ENCODE measurements at regions not wholly inside any gene's neighbourhood (a gene's known extent, or its start where the extent isn't known, plus 50 kb on each side); places are given as distances from the start of the nearest gene placed in this dataset.

DNA sequence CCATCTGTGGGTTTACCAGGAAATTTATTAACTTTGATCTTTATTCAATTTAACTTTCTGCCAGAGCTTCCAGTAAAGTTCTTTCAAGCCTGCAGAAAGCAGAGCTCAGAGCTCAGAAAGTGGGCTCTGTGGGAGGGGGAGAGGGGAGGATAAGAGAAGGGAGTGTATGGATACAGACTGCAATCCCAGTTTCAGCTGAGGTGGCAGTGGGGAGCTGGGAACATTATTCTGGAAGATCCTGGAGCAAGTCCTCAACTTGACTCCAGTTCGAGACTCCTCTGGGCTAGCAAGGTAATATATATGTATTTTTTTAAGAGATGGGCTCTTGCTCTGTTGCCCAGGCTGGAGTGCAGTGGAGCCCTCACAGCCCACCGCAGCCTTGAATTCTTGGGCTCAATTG is 108.9 kb upstream of the NABP1 start:
- no peak overlapping the region for H3K27ac ChIP-seq
- no peak for TF ChIP-seq ZFX (IDR thresholded peaks at IDR 0.05; ENCODE audit: borderline replicate concordance)

DNA sequence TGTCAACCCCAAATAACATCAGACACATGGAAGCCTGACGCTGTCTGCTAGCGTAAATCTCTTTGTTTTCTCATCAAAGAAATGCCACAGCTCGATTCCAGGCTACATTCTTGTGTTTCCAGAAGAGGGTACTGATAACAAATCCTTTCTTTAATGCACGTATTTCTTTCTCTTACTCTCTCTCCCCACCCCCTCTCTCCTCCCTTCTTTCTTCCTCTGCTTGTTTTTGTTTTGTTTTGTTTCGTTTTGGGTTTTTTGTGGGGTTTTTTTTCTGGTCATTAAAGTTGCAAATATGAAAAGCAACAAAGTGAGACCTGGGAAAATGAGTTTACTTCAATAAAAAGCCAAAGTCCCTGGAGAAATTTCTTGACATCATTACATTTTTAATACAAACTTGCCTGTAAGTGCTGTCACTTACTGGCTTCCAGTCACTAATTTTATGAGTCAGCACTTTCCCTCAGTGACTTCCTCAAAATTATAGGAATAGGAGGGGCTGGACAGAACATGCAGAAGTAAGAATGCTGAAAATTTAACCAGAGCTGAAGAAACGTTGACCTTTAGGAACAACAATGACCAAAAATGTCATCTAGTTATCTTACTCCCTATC is 106.7 kb upstream of the NABP1 start:
- TF ChIP-seq ZFX (IDR thresholded peaks at IDR 0.05; ENCODE audit: borderline replicate concordance): no peak
- TF ChIP-seq, protein P1, sequence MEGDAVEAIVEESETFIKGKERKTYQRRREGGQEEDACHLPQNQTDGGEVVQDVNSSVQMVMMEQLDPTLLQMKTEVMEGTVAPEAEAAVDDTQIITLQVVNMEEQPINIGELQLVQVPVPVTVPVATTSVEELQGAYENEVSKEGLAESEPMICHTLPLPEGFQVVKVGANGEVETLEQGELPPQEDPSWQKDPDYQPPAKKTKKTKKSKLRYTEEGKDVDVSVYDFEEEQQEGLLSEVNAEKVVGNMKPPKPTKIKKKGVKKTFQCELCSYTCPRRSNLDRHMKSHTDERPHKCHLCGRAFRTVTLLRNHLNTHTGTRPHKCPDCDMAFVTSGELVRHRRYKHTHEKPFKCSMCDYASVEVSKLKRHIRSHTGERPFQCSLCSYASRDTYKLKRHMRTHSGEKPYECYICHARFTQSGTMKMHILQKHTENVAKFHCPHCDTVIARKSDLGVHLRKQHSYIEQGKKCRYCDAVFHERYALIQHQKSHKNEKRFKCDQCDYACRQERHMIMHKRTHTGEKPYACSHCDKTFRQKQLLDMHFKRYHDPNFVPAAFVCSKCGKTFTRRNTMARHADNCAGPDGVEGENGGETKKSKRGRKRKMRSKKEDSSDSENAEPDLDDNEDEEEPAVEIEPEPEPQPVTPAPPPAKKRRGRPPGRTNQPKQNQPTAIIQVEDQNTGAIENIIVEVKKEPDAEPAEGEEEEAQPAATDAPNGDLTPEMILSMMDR (IDR thresholded peaks at IDR 0.05): peak; percentile 24
- no peak overlapping the region for H3K27ac ChIP-seq

DNA sequence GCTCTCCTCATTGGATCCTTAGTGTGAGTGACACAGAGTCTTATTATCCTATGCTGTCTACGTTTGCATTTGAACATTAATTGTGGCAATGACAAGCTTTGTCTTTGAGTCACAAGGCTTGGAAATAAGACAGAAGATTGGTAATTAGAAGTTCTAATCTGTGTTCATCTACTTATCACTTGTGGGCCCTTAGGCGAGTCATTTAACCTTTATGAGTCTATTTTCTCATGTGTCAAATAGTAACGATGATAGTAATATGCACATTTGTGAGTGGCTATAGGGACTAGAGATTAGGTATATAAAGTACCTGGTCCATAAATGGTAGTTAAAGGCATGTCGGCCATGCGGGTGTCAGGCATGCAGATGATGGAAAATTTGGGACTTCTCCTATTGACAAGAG is 105.6 kb upstream of the NABP1 start:
- no peak overlapping the region for H3K27ac ChIP-seq
- no peak for TF ChIP-seq ZFX (IDR thresholded peaks at IDR 0.05; ENCODE audit: borderline replicate concordance)
- TF ChIP-seq, protein P1 (IDR thresholded peaks at IDR 0.05): no peak

DNA sequence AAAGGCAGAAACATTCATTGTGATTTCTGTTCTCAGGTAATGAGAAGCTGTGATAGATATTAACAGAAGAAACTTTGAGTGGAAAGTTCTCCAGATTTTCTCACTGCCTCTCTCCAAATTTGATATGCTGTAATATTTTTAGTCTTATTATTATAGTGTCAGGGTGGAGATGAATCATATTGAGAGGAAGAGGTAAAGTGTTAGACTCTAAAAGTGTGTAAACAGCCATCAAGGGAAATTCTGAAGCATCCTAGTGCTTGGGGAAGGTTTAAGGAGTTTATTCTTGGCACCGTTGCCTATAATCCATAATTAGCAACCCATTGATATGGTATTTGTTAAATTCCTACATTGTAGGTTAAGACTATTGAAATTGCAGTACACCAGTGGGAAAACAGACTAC is 104.7 kb upstream of the NABP1 start:
- TF ChIP-seq, protein P1 (IDR thresholded peaks at IDR 0.05): no peak
- no peak for TF ChIP-seq ZFX (IDR thresholded peaks at IDR 0.05; ENCODE audit: borderline replicate concordance)
- H3K27ac ChIP-seq: no peak overlapping the region

DNA sequence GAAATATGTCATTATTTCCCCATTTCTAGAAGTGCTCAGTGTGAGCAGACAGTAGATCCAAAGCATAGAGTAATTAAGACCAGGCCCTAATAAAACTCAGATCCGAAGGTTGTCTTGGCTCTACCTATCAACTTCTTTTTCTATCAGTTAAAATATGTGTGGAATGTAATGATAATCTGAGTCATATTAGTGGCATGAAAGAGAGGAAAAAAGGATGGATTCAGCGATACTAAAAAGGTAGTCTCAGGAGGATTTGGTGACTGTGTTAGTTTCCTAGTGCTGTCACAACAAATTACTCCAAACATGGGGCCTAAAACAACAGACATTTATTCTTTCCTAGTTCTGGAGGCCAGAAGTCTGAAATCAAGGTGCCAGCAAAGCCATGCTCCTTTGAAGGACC is 103.7 kb upstream of the NABP1 start:
- H3K27ac ChIP-seq: no peak overlapping the region
- no peak for TF ChIP-seq ZFX (IDR thresholded peaks at IDR 0.05; ENCODE audit: borderline replicate concordance)
- TF ChIP-seq, protein P1 (IDR thresholded peaks at IDR 0.05): no peak

DNA sequence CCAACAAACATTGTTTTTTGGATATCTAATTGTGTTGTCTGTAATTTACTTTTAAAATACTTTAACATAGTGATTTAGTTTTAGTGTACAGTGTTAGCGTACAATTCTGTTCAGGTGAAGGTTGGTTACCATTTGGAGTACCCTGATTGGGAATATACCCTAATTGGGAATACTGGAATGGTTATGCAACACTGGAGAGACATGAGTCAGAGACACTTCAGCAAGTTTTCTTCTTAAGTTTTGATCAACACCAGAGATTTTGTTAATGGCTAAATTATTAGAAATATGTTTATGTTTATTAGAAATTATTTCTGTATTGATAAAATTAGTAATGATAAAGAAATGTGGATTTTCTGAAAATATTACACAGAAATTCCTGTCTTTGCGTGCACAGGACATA is 100.3 kb upstream of the NABP1 start:
- no peak overlapping the region for H3K27ac ChIP-seq
- TF ChIP-seq, protein P1 (IDR thresholded peaks at IDR 0.05): no peak
- TF ChIP-seq ZFX (IDR thresholded peaks at IDR 0.05; ENCODE audit: borderline replicate concordance): no peak

DNA sequence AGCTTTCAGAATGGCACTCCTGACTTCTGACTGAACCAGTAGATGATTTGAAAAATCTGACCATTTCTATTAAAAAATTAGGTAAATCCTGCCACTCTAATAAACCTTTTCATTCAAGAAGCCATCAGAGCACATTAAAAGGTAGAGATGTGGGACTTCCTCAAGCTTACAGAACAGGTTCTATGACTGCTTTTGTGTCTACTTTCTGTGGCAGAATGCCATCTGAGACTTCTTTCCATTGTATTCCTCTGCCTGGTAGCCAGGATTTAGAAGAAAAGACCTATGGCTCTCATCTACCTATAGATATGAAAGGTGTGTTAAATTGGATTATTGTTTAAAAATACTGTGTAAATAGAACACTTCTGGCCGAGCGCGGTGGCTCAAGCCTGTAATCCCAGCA is 99.9 kb upstream of the NABP1 start:
- no peak overlapping the region for H3K27ac ChIP-seq
- TF ChIP-seq, protein P1 (IDR thresholded peaks at IDR 0.05): no peak
- TF ChIP-seq ZFX (IDR thresholded peaks at IDR 0.05; ENCODE audit: borderline replicate concordance): no peak

DNA sequence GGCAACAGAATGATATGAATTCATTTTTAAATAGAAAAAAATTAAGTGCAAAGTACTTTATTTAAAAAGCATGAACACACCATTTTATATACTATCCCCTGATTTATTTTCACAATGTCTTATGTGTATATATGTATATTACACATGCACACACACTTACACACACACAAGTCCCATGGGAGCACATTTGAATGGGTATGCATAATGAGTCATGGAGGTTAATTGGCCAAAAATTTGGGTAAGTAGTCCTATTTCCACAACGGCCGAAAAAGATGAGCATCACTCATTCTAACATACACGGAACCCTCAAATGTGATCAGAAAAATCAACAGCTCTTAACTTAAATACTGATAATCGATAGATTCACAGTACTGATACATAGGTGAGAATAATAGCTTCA is 97.4 kb upstream of the NABP1 start:
- H3K27ac ChIP-seq: no peak overlapping the region
- TF ChIP-seq ZFX (IDR thresholded peaks at IDR 0.05; ENCODE audit: borderline replicate concordance): no peak
- TF ChIP-seq, protein P1 (IDR thresholded peaks at IDR 0.05): no peak
